ENCODE measurements at regions not wholly inside any gene's neighbourhood (a gene's known extent, or its start where the extent isn't known, plus 50 kb on each side); places are given as distances from the start of the nearest gene placed in this dataset.
"Not testable (repeated sequence)": the region's sequence is repeated elsewhere in the genome, so short reads cannot be mapped to it uniquely, and the experiment has no call there.

- no peak for DNase-seq
These were observed 144.5 kb upstream of the SLC38A2 start for GRCh38 chr12:46516933-46517578.

DNA sequence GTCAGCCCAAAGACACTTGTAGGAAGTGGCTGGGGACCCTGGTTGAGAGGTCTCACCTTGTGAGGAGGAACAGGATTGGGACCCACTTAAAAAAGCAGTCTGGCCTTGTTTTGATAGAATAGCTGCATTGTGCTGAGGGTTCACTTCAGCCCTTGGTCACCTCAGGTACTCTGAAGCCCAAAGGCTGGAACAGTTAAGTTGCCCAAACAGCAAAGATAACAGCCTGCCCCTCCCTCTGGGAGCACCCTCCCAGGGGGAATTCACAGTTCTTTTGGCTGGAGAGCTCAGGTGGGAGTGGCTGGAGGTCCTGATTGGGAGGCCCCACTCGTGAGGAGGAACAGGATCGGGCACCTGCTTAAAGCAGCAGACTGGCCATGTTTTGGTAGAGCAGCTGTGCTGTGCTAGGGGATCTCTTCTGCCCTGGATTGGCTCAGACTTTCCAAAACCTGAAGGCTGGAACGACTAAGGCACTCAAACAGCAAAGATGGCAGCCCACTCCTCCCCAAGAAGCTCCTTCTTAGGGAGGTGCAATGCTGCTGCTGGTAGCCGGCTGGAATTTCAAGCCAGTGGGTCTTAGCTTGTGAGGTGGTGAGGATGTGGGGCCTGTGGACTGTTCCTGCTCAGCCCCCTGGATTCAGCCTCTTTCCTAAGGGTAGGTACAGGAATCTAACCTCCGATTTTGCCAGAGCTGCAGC lies 143.8 kb upstream of the SLC38A2 start:
- no peak for DNase-seq

DNA sequence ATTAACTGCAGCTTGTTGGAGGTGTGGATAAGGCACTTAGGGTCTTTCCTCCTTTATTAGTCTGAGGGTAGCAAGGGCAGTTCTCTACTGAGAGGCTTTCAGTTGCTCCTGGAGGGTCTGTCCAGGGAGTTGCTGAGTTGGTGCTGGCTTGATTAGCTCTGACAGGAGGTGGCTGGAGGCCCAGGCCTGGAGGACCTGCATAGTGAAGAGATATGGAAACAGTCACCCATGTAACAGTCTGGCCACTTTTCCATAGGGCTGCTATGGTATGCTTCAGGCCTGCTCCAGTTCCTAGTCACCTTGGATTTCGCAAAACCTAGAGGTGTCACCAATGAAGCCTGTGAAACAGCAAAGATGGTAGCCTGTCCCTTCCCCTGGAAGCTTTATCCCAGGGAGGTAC lies 143.3 kb upstream of the SLC38A2 start:
- DNase-seq, result no peak

DNA sequence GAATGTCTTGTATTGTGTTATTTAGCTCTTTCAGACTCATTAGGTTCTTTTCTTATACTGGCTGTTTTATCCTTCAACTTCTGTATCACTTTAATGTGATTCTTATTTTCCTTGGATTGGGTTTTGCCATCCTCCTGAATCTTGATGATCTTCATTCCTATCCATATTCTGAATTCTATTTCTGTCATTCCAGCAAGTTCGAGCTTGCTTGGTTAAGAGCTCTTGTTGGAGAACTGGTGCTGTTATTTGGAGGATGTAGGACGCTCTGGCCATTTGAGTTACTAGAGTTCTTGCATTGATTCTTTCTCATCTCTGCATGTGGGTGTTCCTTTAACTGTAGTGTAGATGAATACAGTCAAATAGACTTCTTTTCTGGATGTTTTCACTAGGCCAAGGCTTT lies 142.3 kb upstream of the SLC38A2 start:
- DNase-seq, result no peak

DNA sequence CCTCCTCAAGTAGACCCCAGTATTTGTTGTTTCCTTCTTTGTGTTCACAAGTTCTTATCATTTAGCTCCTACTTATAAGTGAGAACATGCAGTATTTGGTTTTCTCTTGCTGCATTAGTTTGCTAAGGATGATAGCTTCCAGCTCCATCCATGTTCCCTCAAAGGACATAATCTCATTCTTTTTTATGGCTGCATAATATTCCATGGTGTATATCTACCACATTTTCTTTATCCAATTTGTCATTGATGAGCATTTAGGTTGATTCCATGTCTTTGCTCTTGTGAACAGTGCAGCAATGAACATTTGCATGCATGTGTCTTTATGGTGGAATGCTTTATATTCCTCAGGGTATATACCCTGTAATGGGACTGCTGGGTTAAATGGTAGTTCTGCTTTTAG lies 137.7 kb upstream of the SLC38A2 start:
- not testable (repeated sequence) for DNase-seq

GRCh38 chr12:46509135-46509534 lies 136.6 kb upstream of the SLC38A2 start:
- DNase-seq, result no peak

GRCh38 chr12:46508651-46509050 lies 136.1 kb upstream of the SLC38A2 start:
- DNase-seq, result no peak

DNA sequence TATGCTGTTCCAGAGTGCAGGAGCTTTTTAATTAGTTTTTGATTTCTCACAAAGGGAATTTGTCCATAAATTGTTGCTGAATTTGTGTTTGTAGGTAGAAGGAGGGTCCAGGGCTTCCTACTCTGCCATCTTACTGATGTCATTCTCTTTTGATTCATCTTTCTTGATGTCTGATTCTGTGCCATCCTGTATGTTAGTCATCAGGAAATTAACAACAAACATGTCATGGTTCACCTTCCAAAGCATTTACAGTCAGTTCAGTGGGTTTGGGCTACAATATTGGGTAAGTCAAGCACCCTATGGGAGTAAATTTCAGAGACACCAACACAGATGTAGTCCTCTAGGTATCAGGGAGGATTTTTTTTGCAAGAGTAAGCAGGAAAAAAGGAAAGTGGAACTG lies 135.2 kb upstream of the SLC38A2 start:
- DNase-seq, result no peak

DNA sequence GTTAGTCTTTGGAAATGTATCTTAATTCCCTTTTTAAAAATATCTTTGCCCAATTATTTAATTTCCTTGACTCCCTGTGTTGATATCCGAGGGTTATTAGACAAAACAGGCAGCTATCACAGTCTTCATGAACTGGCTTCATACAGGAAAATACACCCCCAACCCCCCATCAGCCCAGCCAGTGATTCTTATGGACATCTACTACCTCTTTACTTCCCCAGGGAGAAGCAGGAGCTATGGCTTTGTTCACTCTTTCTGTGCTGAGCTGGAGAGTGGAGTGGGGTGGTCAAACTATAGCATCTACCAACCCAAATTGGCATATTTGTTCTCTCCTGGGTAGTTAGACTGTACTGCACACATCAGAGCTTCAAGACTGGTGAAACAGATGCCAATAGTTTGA lies 134.4 kb upstream of the SLC38A2 start:
- no peak for DNase-seq

DNA sequence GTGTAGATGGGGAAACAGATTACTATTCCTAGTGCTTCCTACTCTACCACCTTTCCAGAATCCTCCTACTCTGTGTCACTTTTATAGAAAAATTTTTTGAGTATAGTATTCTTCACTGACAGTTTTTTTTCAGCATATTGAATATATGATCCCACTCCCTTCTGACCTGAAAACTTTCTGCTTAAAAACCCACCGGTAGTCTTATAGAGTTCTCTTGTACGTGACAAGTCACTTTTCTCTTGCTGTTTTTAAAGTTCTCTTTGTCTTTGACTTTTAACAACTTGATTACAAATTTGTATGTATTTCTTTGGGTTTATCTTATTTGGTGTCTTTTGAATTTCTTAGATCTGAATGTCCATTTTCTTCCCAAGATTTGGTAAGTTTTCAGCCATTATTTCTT lies 133.6 kb upstream of the SLC38A2 start:
- no peak for DNase-seq

GRCh38 chr12:46504494-46504893 lies 131.9 kb upstream of the SLC38A2 start:
- DNase-seq, result no peak

GRCh38 chr12:46503637-46504175 lies 131.1 kb upstream of the SLC38A2 start:
- no peak for DNase-seq

- DNase-seq, result no peak
These were observed 128.1 kb upstream of the SLC38A2 start for GRCh38 chr12:46500673-46501072.

DNA sequence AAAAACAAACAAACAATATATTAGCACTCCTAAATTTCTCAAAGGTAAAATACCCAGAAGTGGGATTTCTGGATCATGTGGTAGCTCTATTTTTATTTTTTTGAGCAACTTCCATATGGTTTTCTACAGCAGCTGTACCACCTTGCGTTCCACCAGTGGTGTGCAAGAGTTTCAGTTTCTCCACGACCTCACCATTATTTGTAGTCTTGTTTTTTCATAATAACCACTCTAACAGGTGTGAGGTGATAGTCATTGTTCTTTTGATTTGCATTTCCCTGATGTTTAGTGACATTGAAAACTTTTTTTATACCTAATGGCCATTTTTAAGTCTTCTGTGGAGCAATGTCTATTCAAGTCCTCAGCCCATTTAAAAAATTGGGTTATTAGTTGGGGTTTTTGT lies 127.3 kb upstream of the SLC38A2 start:
- no peak for DNase-seq

DNA sequence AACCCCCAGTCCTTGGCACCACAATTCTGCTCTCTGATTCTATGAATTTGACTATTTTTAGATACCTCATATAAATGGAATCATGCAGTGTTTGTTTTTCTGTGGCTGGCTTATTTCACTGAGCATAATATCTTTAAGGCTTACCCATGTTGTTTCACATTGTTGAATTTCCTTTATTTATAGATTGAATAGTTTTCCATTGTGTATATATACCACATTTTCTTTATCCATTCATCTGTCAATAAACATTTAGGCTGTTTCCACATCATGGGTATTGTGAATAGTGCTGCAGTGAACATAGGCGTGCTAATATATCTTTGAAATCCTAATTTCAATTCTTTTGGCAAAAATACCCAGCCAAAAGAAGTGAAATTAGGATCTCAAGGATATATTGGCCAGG lies 126.7 kb upstream of the SLC38A2 start:
- no peak for DNase-seq

- no peak for DNase-seq
These were observed 125.2 kb upstream of the SLC38A2 start for GRCh38 chr12:46497739-46498138.

DNA sequence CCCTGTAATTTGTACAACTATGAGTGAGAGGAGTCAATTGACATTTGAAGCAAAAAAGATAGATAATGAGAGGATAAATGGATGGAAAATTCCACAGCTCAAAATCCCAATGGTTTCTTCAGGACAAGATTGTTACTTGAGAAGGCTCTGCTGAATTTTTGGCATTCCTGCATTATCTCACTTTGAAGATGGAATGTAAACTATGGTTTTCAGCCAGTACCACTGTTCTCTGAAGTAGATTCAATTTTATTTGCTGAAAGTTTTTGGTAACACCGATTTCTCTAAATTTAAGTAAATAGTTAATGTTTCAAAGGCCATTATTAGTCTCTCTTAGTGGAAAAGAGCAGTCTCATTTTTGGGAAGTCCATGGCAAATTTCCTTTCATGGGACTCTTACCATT lies 121.9 kb upstream of the SLC38A2 start:
- DNase-seq, result no peak

- DNase-seq, result no peak
These were observed 121.2 kb upstream of the SLC38A2 start for GRCh38 chr12:46493834-46494181.

- no peak for DNase-seq
These were observed 120.7 kb upstream of the SLC38A2 start for GRCh38 chr12:46493150-46493833.

DNA sequence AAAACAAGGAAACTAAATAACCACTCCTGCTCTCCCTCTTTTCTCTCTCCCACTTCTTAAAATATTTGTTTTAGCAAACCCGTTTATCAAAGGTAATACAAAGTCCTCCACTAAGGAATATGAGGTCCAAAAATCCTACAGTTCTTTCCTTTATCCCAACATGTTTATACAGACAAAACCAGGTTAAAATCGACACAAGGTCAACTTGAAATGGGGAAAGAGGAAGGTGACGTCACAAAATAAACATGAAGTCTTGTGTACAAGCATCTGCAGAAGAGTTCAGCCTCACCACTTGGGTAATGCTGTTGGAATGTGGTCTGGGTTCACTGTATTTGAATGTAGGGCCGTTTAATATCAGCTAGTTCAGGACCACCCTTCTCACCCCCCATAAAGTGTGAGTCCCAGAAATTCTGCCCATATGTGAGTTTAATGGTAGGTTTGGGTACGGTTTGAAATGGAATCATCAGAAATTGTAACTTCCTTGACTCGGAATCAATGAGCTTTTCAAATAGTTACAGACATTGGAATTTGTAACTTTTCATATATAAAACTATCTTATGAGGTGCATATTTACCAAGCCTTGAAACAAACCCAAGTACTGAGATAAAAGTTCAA lies 120.0 kb upstream of the SLC38A2 start:
- DNase-seq, result no peak

DNA sequence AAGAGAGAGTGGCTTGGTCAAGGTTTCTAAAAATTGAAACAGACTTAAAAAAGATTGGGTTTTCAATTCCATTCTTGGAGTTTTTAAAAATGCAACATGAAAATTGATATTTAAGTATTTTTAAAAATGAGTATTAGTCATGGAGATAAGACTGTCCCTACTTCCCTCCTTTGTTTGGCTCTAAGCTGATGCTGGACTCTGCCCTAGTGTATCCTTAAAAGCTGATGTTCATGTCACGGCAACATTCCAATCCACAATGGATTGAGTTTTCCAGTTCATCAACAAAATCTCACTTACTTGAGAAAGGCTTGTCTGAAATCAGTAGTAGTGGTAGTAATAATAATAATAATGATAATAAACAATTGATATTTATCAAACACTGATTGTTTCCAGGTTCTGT lies 119.0 kb upstream of the SLC38A2 start:
- DNase-seq, result no peak

DNA sequence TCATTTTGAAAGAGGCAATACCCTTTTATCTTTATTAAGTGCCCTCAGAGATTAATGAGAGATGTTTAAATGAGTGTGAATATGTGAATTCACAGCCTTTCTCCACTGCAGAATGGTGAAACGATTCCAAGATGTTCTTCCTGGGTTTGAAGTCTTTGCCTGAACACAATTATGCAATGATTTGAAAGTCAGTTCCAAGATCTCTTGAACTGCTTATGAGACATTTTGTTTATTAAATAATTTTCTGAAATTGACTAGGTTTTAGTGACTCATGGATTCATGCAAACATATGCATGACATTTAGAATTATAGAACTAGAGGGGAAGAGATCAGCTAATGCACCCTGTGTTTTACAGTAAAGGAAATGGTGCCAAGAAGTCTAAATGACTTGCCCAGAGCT lies 118.1 kb upstream of the SLC38A2 start:
- DNase-seq, result no peak

GRCh38 chr12:46489951-46490388 lies 117.4 kb upstream of the SLC38A2 start:
- DNase-seq, result no peak

Data from NCI-H82 (cell line).